Common myeloid progenitor, CD34-positive (primary cell): ENCODE measurements at regions not wholly inside any gene's neighbourhood (a gene's known extent, or its start where the extent isn't known, plus 50 kb on each side); places are given as distances from the start of the nearest gene placed in this dataset.
"Not testable (repeated sequence)": the region's sequence is repeated elsewhere in the genome, so short reads cannot be mapped to it uniquely, and the experiment has no call there.

ENCODE experiments used
- CTCF ChIA-PET: fragments of 350-600 bp; sonication (Branson Sonifier 250); formaldehyde crosslinking; loops from one replicate; lab custom pipeline; 2021; ENCODE audit warnings: antibody characterized with exemption; lab: Charles Lee
- POLR2A ChIA-PET: fragments of 350-600 bp; sonication (Branson Sonifier 250); formaldehyde crosslinking; loops from one replicate; lab custom pipeline; 2021; ENCODE audit warnings: antibody characterized with exemption; lab: Charles Lee
- DNase-seq, 3 donors: peaks; one replicate each; pipeline versions ENCODE4 v3.0.0 to v3.0.0-alpha.2; 2013
- H3K27ac ChIP-seq, 2 experiments: 1 replicate in 1 of 2; 2 replicates in 1 of 2; pipeline ENCODE4 v1.7.0; 2013; ENCODE audit warnings: inconsistent platforms in 2 of 2, low read length in 2 of 2, mild to moderate bottlenecking in 2 of 2, low read depth in 1 of 2, moderate library complexity in 1 of 2; ENCODE audit not compliant: severe bottlenecking in 2 of 2, insufficient read depth in 1 of 2, poor library complexity in 1 of 2
- H3K27me3 ChIP-seq, 5 experiments: replicated peaks in 2 of 5; 1 replicate in 3 of 5; 2 replicates in 2 of 5; pipeline versions ENCODE4 v1.6.1 to v1.7.0; 2013; ENCODE audit warnings: low read length in 4 of 5, mild to moderate bottlenecking in 2 of 5, moderate library complexity in 2 of 5, inconsistent platforms in 1 of 5; ENCODE audit not compliant: insufficient read depth in 5 of 5, control insufficient read depth in 4 of 5
- H3K36me3 ChIP-seq, 4 experiments: 1 replicate in 2 of 4; 2 replicates in 2 of 4; pipeline versions ENCODE4 v1.6.1 to v1.7.0; 2013; ENCODE audit warnings: low read length in 3 of 4, control low read depth in 1 of 4, mild to moderate bottlenecking in 1 of 4; ENCODE audit not compliant: control insufficient read depth in 4 of 4, insufficient read depth in 4 of 4
- H3K4me1 ChIP-seq, 4 experiments: 1 replicate in 3 of 4; 2 replicates in 1 of 4; pipeline versions ENCODE4 v1.6.1 to v1.7.1; 2013; ENCODE audit warnings: low read length in 3 of 4, mild to moderate bottlenecking in 3 of 4, control low read depth in 1 of 4, inconsistent platforms in 1 of 4, moderate library complexity in 1 of 4; ENCODE audit not compliant: control insufficient read depth in 4 of 4, insufficient read depth in 4 of 4; ENCODE audit errors: control extremely low read depth in 1 of 4
- H3K4me3 ChIP-seq, 7 experiments: 1 replicate in 4 of 7; 2 replicates in 3 of 7; pipeline versions ENCODE4 v1.5.1 to v1.7.0; 2013; ENCODE audit warnings: mild to moderate bottlenecking in 7 of 7, low read length in 6 of 7, moderate library complexity in 6 of 7, inconsistent platforms in 2 of 7, low read depth in 2 of 7, control low read depth in 1 of 7; ENCODE audit not compliant: insufficient read depth in 4 of 7, control insufficient read depth in 1 of 7; ENCODE audit errors: extremely low read depth in 1 of 7
- H3K9me3 ChIP-seq, 5 experiments: 1 replicate in 4 of 5; 2 replicates in 1 of 5; pipeline versions ENCODE4 v1.6.1 to v1.7.1; 2013; ENCODE audit warnings: low read length in 4 of 5, mild to moderate bottlenecking in 2 of 5, inconsistent platforms in 1 of 5, low read depth in 1 of 5, moderate library complexity in 1 of 5; ENCODE audit not compliant: control insufficient read depth in 4 of 5, insufficient read depth in 2 of 5; ENCODE audit errors: control extremely low read depth in 1 of 5
- WGBS: methylation state at CpG from one replicate; pipeline ENCODE4 v1.1.5; 2013; ENCODE audit not compliant: insufficient coverage; 5-methylcytosine and 5-hydroxymethylcytosine counted together

DNA sequence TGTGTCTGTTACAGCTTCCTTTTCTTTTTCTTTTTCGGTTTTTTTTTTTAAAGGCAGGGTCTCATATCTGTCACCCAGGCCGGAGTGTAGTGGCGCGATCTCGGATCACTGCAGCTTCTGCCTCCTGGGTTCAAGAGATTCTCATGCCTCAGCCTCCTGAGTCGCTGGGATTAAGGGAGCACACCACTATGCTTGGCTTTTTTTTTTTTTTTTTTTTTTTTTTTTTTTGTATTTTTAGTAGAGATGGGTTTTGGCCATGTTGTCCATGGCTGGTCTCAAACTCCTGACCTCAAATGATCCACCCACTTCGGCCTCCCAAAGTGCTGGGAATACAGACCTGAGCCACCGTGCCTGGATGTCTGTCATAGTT lies 74.3 kb upstream of the PRSS16 start:
- H3K27me3 ChIP-seq, H3K9me3 ChIP-seq, H3K36me3 ChIP-seq, H3K4me1 ChIP-seq, H3K27ac ChIP-seq, H3K4me3 ChIP-seq, DNase-seq, CTCF ChIA-PET: not testable (repeated sequence)
- 100% methylated on average over 2 of the region's 8 CpGs for WGBS
- POLR2A ChIA-PET, result interaction anchor here (0.6 kb wide), 1 partner anchor 9 kb away, joined by 4 read pairs; no protein-coding TSS in a partner anchor

GRCh38 chr6:27174958-27175357 lies 72.5 kb upstream of the PRSS16 start:
- H3K36me3 ChIP-seq, result no peaks in the 10 kb centered on the region
- ChIA-PET POLR2A (no interaction called here), CTCF (interaction anchor here (1.4 kb wide), 1 partner anchor 15 kb away, joined by 5 read pairs; no protein-coding TSS in a partner anchor)
- no peak overlapping the region for H3K27ac ChIP-seq
- H3K4me3 ChIP-seq, result no peak overlapping the region
- peaks cover 0 to 1% (median 0%) of the 10 kb centered on the region in 5 experiments for H3K27me3 ChIP-seq
- WGBS, result 79% methylated on average over 4 of the region's 6 CpGs
- peaks cover 0 to 5% (median 0%) of the 10 kb centered on the region in 5 experiments for H3K9me3 ChIP-seq
- H3K4me1 ChIP-seq, result peaks cover 0 to 7% (median 2%) of the 10 kb centered on the region in 4 experiments
- no peak for DNase-seq

GRCh38 chr6:27176096-27176495 lies 71.4 kb upstream of the PRSS16 start:
- CTCF ChIA-PET, result interaction anchor here (0.9 to 2.9 kb wide), 4 partner anchors 12 to 21 kb away, joined by 3 to 15 read pairs (median 6); no protein-coding TSS in a partner anchor
- DNase-seq, result peak; percentile 33 to 62 (median 55)
- H3K4me3 ChIP-seq, result peak overlapping the region in 5 of 7 experiments; percentile 99 to 100 (median 100)
- 33% methylated on average over 2 of the region's 9 CpGs for WGBS
- no peak overlapping the region for H3K27ac ChIP-seq
- H3K36me3 ChIP-seq, result no peaks in the 10 kb centered on the region
- peaks cover 0 to 2% (median 0%) of the 10 kb centered on the region in 5 experiments for H3K27me3 ChIP-seq
- peaks cover 0 to 7% (median 2%) of the 10 kb centered on the region in 4 experiments for H3K4me1 ChIP-seq
- H3K9me3 ChIP-seq, result peaks cover 0 to 8% (median 0%) of the 10 kb centered on the region in 5 experiments
- POLR2A ChIA-PET, result interaction anchor here (0.6 kb wide), 2 partner anchors 26 to 29 kb away, joined by 3 to 4 read pairs; a partner anchor contains a TSS

GRCh38 chr6:27176523-27177484 lies 70.7 kb upstream of the PRSS16 start:
- Histone ChIP-seq H3K4me3 (peak overlapping the region; percentile 93 to 100 (median 99)), H3K36me3 (no peaks in the 10 kb centered on the region), H3K27me3 (peaks cover 0 to 3% (median 0%) of the 10 kb centered on the region in 5 experiments), H3K4me1 (peaks cover 0 to 7% (median 2%) of the 10 kb centered on the region in 4 experiments), H3K27ac (peak overlapping the region; percentile 72 to 87), H3K9me3 (peaks cover 0 to 8% (median 0%) of the 10 kb centered on the region in 5 experiments)
- ChIA-PET POLR2A (interaction anchor here (0.6 to 1.0 kb wide), 5 partner anchors 27 to 962 kb away, joined by 3 to 6 read pairs (median 4); a partner anchor contains a TSS), CTCF (interaction anchor here (0.6 to 2.9 kb wide), 14 partner anchors 8 to 596 kb away, joined by 3 to 15 read pairs (median 3); no protein-coding TSS in a partner anchor)
- peak; percentile 69 to 82 (median 80) for DNase-seq
- WGBS, result under 1% methylated on average over 13 of the region's 38 CpGs

GRCh38 chr6:27177485-27178406 lies 69.8 kb upstream of the PRSS16 start:
- Histone ChIP-seq H3K27me3 (peaks cover 0 to 3% (median 0%) of the 10 kb centered on the region in 5 experiments), H3K36me3 (no peaks in the 10 kb centered on the region), H3K4me1 (peaks cover 0 to 7% (median 2%) of the 10 kb centered on the region in 4 experiments), H3K27ac (peak overlapping the region; percentile 72 to 87), H3K9me3 (peaks cover 0 to 8% (median 2%) of the 10 kb centered on the region in 5 experiments), H3K4me3 (peak overlapping the region; percentile 93 to 100 (median 99))
- CTCF ChIA-PET, result interaction anchor here (0.6 to 2.9 kb wide), 11 partner anchors 10 to 595 kb away, joined by 3 to 15 read pairs (median 3); a partner anchor contains a TSS
- POLR2A ChIA-PET, result interaction anchor here (0.6 to 1.0 kb wide), 4 partner anchors 302 to 961 kb away, joined by 3 to 6 read pairs (median 4); a partner anchor contains a TSS
- peak; percentile 92 to 97 (median 93) for DNase-seq
- under 1% methylated on average over 31 of the region's 39 CpGs for WGBS

DNA sequence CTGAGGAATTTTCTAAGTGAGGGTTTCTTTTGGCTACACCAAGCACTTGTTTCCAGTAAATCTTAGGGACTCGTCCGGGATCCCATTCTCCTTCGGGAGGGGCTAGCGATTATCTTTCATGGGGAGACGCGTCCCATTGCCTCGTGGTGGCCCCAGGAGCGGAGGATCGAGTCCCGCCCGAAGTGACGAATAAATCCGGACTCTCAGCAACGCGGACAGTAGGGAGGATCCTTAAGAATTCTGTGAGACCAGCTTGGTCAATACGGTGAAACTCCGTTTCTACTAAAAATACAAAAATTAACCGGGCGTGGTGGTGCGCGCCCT lies 69.1 kb upstream of the PRSS16 start:
- H3K4me3 ChIP-seq, result peak overlapping the region; percentile 53 to 100 (median 99)
- 0% methylated on average over 16 of the region's 21 CpGs for WGBS
- peaks cover 0 to 8% (median 2%) of the 10 kb centered on the region in 5 experiments for H3K9me3 ChIP-seq
- peaks cover 0 to 3% (median 0%) of the 10 kb centered on the region in 5 experiments for H3K27me3 ChIP-seq
- H3K4me1 ChIP-seq, result peaks cover 0 to 7% (median 2%) of the 10 kb centered on the region in 4 experiments
- no peak for DNase-seq
- ChIA-PET POLR2A (interaction anchor here (0.6 kb wide), 2 partner anchors 301 to 741 kb away, joined by 3 to 4 read pairs; no protein-coding TSS in a partner anchor), CTCF (interaction anchor here (0.6 to 2.9 kb wide), 5 partner anchors 10 to 51 kb away, joined by 3 to 15 read pairs (median 6); a partner anchor contains a TSS)
- H3K27ac ChIP-seq, result peak overlapping the region; percentile 72 to 87
- H3K36me3 ChIP-seq, result no peaks in the 10 kb centered on the region
